CD14-positive monocyte (primary cell): ENCODE measurements at regions not wholly inside any gene's neighbourhood (a gene's known extent, or its start where the extent isn't known, plus 50 kb on each side); places are given as distances from the start of the nearest gene placed in this dataset.

Source experiments
- DNase-seq, 3 donors: peaks; one replicate each; pipeline ENCODE4 v3.0.0-alpha.2; 2011 to 2022
- H2AFZ ChIP-seq: 2 replicates; pipeline ENCODE4 v1.6.0; 2012; ENCODE audit warnings: mild to moderate bottlenecking, low read depth, low read length, inconsistent platforms; ENCODE audit not compliant: insufficient read depth, poor library complexity, severe bottlenecking
- H3K27ac ChIP-seq, 2 donors: 1 replicate in 1 of 2; 2 replicates in 1 of 2; pipeline ENCODE4 v1.5.1; 2012 to 2013; ENCODE audit warnings: low read length in 2 of 2, control low read depth in 1 of 2, inconsistent platforms in 1 of 2, low read depth in 1 of 2, mild to moderate bottlenecking in 1 of 2
- H3K27me3 ChIP-seq, 2 donors: one replicate each; pipeline versions ENCODE4 v1.6.0 to v1.6.1; 2011 to 2013; ENCODE audit warnings: low read length in 2 of 2; ENCODE audit not compliant: control insufficient read depth in 2 of 2, insufficient read depth in 2 of 2
- H3K36me3 ChIP-seq, 2 donors: replicated peaks in 1 of 2; 1 replicate in 1 of 2; 2 replicates in 1 of 2; pipeline versions ENCODE4 v1.5.1 to v1.6.1; 2012 to 2013; ENCODE audit warnings: low read length in 2 of 2, control low read depth in 1 of 2, inconsistent platforms in 1 of 2, mild to moderate bottlenecking in 1 of 2; ENCODE audit not compliant: insufficient read depth in 2 of 2, control insufficient read depth in 1 of 2
- H3K4me1 ChIP-seq, 2 donors: 1 replicate in 1 of 2; 2 replicates in 1 of 2; pipeline versions ENCODE4 v1.5.1 to v1.6.1; 2012 to 2013; ENCODE audit warnings: low read length in 2 of 2, control low read depth in 1 of 2, inconsistent platforms in 1 of 2, mild to moderate bottlenecking in 1 of 2, moderate library complexity in 1 of 2; ENCODE audit not compliant: insufficient read depth in 2 of 2, control insufficient read depth in 1 of 2
- H3K4me2 ChIP-seq: replicated peaks from 2 replicates; pipeline ENCODE3; 2012; ENCODE audit warnings: low read length, moderate library complexity, mild to moderate bottlenecking; ENCODE audit not compliant: poor library complexity, severe bottlenecking; ENCODE audit errors: extremely low read depth
- H3K4me3 ChIP-seq, 3 experiments: fragments of 200-600 bp in 1 of 3; sonication (generic) in 1 of 3; replicated peaks in 1 of 3; 1 replicate in 2 of 3; 2 replicates in 1 of 3; pipeline ENCODE4 v1.5.1; 2011 to 2013; ENCODE audit warnings: low read length in 3 of 3, mild to moderate bottlenecking in 3 of 3, control low read depth in 2 of 3, low read depth in 2 of 3, inconsistent platforms in 1 of 3, moderate library complexity in 1 of 3
- H3K79me2 ChIP-seq: 2 replicates; pipeline ENCODE4 v1.6.0; 2012; ENCODE audit warnings: mild to moderate bottlenecking, control low read depth, inconsistent platforms, low read length, moderate library complexity; ENCODE audit not compliant: insufficient read depth
- H3K9ac ChIP-seq: 2 replicates; pipeline ENCODE4 v1.6.0; 2017; ENCODE audit warnings: low read length, mild to moderate bottlenecking; ENCODE audit not compliant: insufficient read depth, poor library complexity, severe bottlenecking
- H3K9me3 ChIP-seq, 2 donors: replicated peaks in 1 of 2; 1 replicate in 1 of 2; 2 replicates in 1 of 2; pipeline versions ENCODE4 v1.5.1 to v1.6.1; 2012 to 2013; ENCODE audit warnings: low read length in 2 of 2, control low read depth in 1 of 2; ENCODE audit not compliant: control insufficient read depth in 1 of 2, insufficient read depth in 1 of 2
- H4K20me1 ChIP-seq: 2 replicates; pipeline ENCODE4 v1.6.0; 2012; ENCODE audit warnings: mild to moderate bottlenecking, low read length, control low read depth, moderate library complexity; ENCODE audit not compliant: insufficient read depth
- H3K27ac Mint-ChIP-seq, 7 donors: one replicate each; pipeline ENCODE4 v1.8.0; 2020; ENCODE audit warnings: mild to moderate bottlenecking in 7 of 7, mixed read lengths in 7 of 7, moderate library complexity in 6 of 7, inconsistent platforms in 2 of 7
- H3K27me3 Mint-ChIP-seq, 3 donors: one replicate each; pipeline ENCODE4 v1.8.0; 2021 to 2022; ENCODE audit warnings: low read depth in 3 of 3, mild to moderate bottlenecking in 3 of 3, mixed read lengths in 3 of 3, moderate library complexity in 3 of 3, inconsistent platforms in 1 of 3
- H3K36me3 Mint-ChIP-seq, 2 donors: one replicate each; pipeline ENCODE4 v1.8.0; 2020; ENCODE audit warnings: mixed read lengths in 2 of 2, inconsistent platforms in 1 of 2, mild to moderate bottlenecking in 1 of 2
- H3K4me1 Mint-ChIP-seq: one replicate; pipeline ENCODE4 v1.8.0; 2020; ENCODE audit warnings: mild to moderate bottlenecking, mixed read lengths
- H3K4me3 Mint-ChIP-seq, 2 donors: one replicate each; pipeline ENCODE4 v1.8.0; 2020; ENCODE audit warnings: mild to moderate bottlenecking in 2 of 2, mixed read lengths in 2 of 2, moderate library complexity in 1 of 2
- H3K9me3 Mint-ChIP-seq, 7 donors: one replicate each; pipeline ENCODE4 v1.8.0; 2020 to 2022; ENCODE audit warnings: mixed read lengths in 7 of 7, mild to moderate bottlenecking in 6 of 7, moderate library complexity in 6 of 7, inconsistent platforms in 2 of 7
- CTCF ChIP-seq: fragments of 200-600 bp; IDR thresholded peaks from one replicate; pipeline ENCODE4 v1.8.0; 2022; ENCODE audit warnings: antibody characterized with exemption, mild to moderate bottlenecking
- WGBS: methylation state at CpG from one replicate; pipeline ENCODE4 v1.1.5; 2013; ENCODE audit warnings: missing lambda C conversion rate; ENCODE audit not compliant: insufficient coverage; 5-methylcytosine and 5-hydroxymethylcytosine counted together
- intact Hi-C, 2 donors: fragments of 100-400 bp; cut with micrococcal nuclease; formaldehyde crosslinking; loops; one replicate each; pipeline versions ENCODE4 v1.15.0 to v1.15.1; 2023

GRCh38 chrX:68897118-68897945 is 68.5 kb downstream of the EFNB1 start:
- peaks cover 18 to 22% of the 10 kb centered on the region in 2 donors for H3K4me1 ChIP-seq
- no peak overlapping the region for H3K27ac ChIP-seq
- no peaks in the 10 kb centered on the region for H3K9me3 ChIP-seq
- 94% methylated on average over 2 of the region's 8 CpGs for WGBS
- Mint-ChIP-seq H3K27me3 (peaks cover 0 to 9% (median 0%) of the 10 kb centered on the region in 3 donors), H3K4me3 (no peak overlapping the region), H3K27ac (peak overlapping the region in 1 of 7 donors; percentile 55), H3K4me1 (peaks cover 18% of the 10 kb centered on the region), H3K36me3 (no peaks in the 10 kb centered on the region), H3K9me3 (no peaks in the 10 kb centered on the region)
- no peaks in the 10 kb centered on the region for H3K27me3 ChIP-seq
- TF ChIP-seq CTCF = no peak
- H3K79me2 ChIP-seq = no peaks in the 10 kb centered on the region
- no peak for DNase-seq
- no peak overlapping the region for H2AFZ ChIP-seq
- no peaks in the 10 kb centered on the region for H4K20me1 ChIP-seq
- no peak overlapping the region for H3K4me3 ChIP-seq
- no peaks in the 10 kb centered on the region for H3K36me3 ChIP-seq
- no peak overlapping the region for H3K9ac ChIP-seq
- no peak overlapping the region for H3K4me2 ChIP-seq
- intact Hi-C loops = no loop called here

GRCh38 chrX:68896581-68896980 is 67.8 kb downstream of the EFNB1 start:
- no peak overlapping the region for H3K4me3 Mint-ChIP-seq

More at GRCh38 chrX:68896581-68896980, 67.8 kb downstream of the EFNB1 start:
- no peak for TF ChIP-seq CTCF
- Histone ChIP-seq H4K20me1 (no peaks in the 10 kb centered on the region), H2AFZ (no peak overlapping the region), H3K36me3 (no peaks in the 10 kb centered on the region), H3K4me1 (peaks cover 18 to 22% of the 10 kb centered on the region in 2 donors), H3K27me3 (no peaks in the 10 kb centered on the region), H3K27ac (no peak overlapping the region), H3K4me3 (no peak overlapping the region), H3K4me2 (no peak overlapping the region), H3K9ac (no peak overlapping the region), H3K9me3 (no peaks in the 10 kb centered on the region), H3K79me2 (no peaks in the 10 kb centered on the region)
- Mint-ChIP-seq H3K9me3 (no peaks in the 10 kb centered on the region), H3K27ac (no peak overlapping the region), H3K4me1 (peaks cover 18% of the 10 kb centered on the region), H3K36me3 (no peaks in the 10 kb centered on the region), H3K27me3 (peaks cover 0 to 9% (median 0%) of the 10 kb centered on the region in 3 donors)
- no peak for DNase-seq
- intact Hi-C loops = no loop called here
- WGBS = 49% methylated on average over 3 of the region's 6 CpGs
